ENCODE measurements at regions not wholly inside any gene's neighbourhood (a gene's known extent, or its start where the extent isn't known, plus 50 kb on each side); places are given as distances from the start of the nearest gene placed in this dataset.

DNA sequence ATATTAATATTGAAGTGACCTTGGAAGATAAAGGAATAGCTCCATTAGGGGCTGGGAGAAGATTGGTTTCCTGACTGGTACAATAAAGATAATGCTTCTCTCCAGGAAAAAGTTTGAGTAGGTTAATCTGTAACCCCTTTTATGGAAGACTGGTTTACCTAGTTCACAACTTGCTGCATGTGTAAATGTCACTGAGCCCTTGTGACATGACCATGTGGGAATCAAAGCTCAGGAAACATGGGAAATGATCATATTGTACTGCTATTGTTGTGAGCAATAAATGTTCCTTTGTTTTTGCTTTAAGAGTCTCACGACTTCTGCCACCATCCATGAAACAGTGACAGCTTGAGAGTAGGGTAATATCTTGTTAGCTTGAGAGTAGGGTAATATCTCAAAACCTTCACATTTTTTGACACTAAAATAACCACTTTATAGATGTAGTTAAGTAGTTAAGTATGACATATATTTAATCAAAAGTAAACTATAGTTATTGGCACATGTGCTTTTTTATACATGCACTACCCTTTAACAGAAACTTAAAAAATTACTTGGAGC lies 1338.6 kb downstream of the FSCB start:
- no peaks in the 10 kb centered on the region for H3K79me2 ChIP-seq (ENCODE audit: insufficient read depth)
- H3K4me3 ChIP-seq (ENCODE audit: low read depth in 2 of 2, low read length in 1 of 2): no peak overlapping the region
- DNase-seq: no peak
- H3K9me2 ChIP-seq: no peaks in the 10 kb centered on the region
- no peaks in the 10 kb centered on the region for H3K9me3 ChIP-seq
- no peaks in the 10 kb centered on the region for H3F3A ChIP-seq (replicated peaks; ENCODE audit: insufficient read depth)
- POLR2A ChIA-PET: no interaction called here
- H3K36me3 ChIP-seq (replicated peaks in 1 of 2; ENCODE audit: control insufficient read depth in 1 of 2, insufficient read depth in 2 of 2, low read length in 1 of 2): no peaks in the 10 kb centered on the region
- no peaks in the 10 kb centered on the region for H3K27me3 ChIP-seq (ENCODE audit: insufficient read depth)
- no peak overlapping the region for H3K4me2 ChIP-seq
- H2AFZ ChIP-seq (ENCODE audit: low read depth): no peak overlapping the region
- TF ChIP-seq NRF1 (IDR thresholded peaks at IDR 0.05; ENCODE audit: low read depth, low read length): no peak
- TF ChIP-seq YY1 (IDR thresholded peaks at IDR 0.05; ENCODE audit: low read depth): no peak
- TF ChIP-seq GATA2 (CRISPR knock-in tag; IDR thresholded peaks at IDR 0.05): no peak
- no peak for TF ChIP-seq CHD2 (IDR thresholded peaks at IDR 0.05; ENCODE audit: low read length, partially characterized antibody)
- TF ChIP-seq EZH2phosphoT487 (IDR thresholded peaks at IDR 0.05; ENCODE audit: borderline replicate concordance, low read depth): no peak
- no peak for TF ChIP-seq MAX (IDR thresholded peaks at IDR 0.05; ENCODE audit: low read depth)
- no peak for TF ChIP-seq RAD21 (IDR thresholded peaks at IDR 0.05; ENCODE audit: low read length)
- TF ChIP-seq TEAD4 (IDR thresholded peaks at IDR 0.05; ENCODE audit: borderline replicate concordance, insufficient read depth): no peak
- TF ChIP-seq, protein P1, sequence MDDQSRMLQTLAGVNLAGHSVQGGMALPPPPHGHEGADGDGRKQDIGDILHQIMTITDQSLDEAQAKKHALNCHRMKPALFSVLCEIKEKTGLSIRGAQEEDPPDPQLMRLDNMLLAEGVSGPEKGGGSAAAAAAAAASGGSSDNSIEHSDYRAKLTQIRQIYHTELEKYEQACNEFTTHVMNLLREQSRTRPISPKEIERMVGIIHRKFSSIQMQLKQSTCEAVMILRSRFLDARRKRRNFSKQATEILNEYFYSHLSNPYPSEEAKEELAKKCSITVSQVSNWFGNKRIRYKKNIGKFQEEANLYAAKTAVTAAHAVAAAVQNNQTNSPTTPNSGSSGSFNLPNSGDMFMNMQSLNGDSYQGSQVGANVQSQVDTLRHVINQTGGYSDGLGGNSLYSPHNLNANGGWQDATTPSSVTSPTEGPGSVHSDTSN (IDR thresholded peaks at IDR 0.05): no peak
- TF ChIP-seq IRF3 (IDR thresholded peaks at IDR 0.05; ENCODE audit: low read depth, low read length): no peak
- 10% methylated on average over 1 of the region's 1 CpG for WGBS (ENCODE audit: low lambda C conversion rate)
- H3K4me1 ChIP-seq (ENCODE audit: control insufficient read depth in 1 of 2, insufficient read depth in 2 of 2, low read depth in 1 of 2, low read length in 1 of 2): no peaks in the 10 kb centered on the region
- no peak overlapping the region for H3K9ac ChIP-seq
- H3K27ac ChIP-seq (ENCODE audit: low read depth in 2 of 2, low read length in 1 of 2): no peak overlapping the region
- CTCF ChIA-PET: no interaction called here
- no peaks in the 10 kb centered on the region for H4K20me1 ChIP-seq (ENCODE audit: insufficient read depth)

DNA sequence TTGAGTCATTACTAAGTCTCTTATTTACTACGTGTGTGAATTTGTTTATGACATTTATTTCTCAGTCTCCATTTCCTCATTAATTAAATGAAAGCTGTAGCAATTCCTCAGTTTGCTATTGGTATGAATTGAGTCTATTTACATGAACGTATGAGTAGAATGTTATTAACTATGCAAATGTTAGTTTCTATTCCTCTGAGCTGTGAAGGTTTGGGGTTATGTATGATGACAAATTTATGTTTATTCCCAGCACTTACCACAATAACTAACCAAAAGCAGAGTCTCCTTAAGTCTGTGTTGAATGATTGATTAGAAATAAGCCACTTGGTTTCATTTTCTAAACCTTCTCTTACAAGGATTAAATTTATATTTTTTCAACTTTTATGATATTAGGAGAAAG lies 1340.9 kb downstream of the FSCB start:
- ChIA-PET CTCF (no interaction called here), POLR2A (no interaction called here)
- Histone ChIP-seq H3K36me3 (replicated peaks in 1 of 2; ENCODE audit: control insufficient read depth in 1 of 2, insufficient read depth in 2 of 2, low read length in 1 of 2) (no peaks in the 10 kb centered on the region), H4K20me1 (ENCODE audit: insufficient read depth) (no peaks in the 10 kb centered on the region), H3F3A (replicated peaks; ENCODE audit: insufficient read depth) (no peaks in the 10 kb centered on the region), H3K9me3 (no peaks in the 10 kb centered on the region), H3K27ac (ENCODE audit: low read depth in 2 of 2, low read length in 1 of 2) (no peak overlapping the region), H3K4me1 (ENCODE audit: control insufficient read depth in 1 of 2, insufficient read depth in 2 of 2, low read depth in 1 of 2, low read length in 1 of 2) (no peaks in the 10 kb centered on the region), H2AFZ (ENCODE audit: low read depth) (no peak overlapping the region), H3K9ac (no peak overlapping the region), H3K9me2 (no peaks in the 10 kb centered on the region), H3K4me3 (ENCODE audit: low read depth in 2 of 2, low read length in 1 of 2) (no peak overlapping the region), H3K79me2 (ENCODE audit: insufficient read depth) (no peaks in the 10 kb centered on the region), H3K4me2 (no peak overlapping the region), H3K27me3 (ENCODE audit: insufficient read depth) (no peaks in the 10 kb centered on the region)
- 10% methylated on average over 2 of the region's 2 CpGs for WGBS (ENCODE audit: low lambda C conversion rate)
- no peak for DNase-seq
- TF ChIP-seq RFX5 (IDR thresholded peaks at IDR 0.05; ENCODE audit: low read length) (no peak), EZH2phosphoT487 (IDR thresholded peaks at IDR 0.05; ENCODE audit: borderline replicate concordance, low read depth) (no peak), EP300 (IDR thresholded peaks at IDR 0.05; ENCODE audit: borderline replicate concordance in 1 of 2, low read depth in 1 of 2, low read length in 1 of 2) (no peak), MXI1 (IDR thresholded peaks at IDR 0.05; ENCODE audit: low read depth, low read length) (no peak), NFIC (IDR thresholded peaks at IDR 0.05; ENCODE audit: borderline replicate concordance) (no peak), JUND (IDR thresholded peaks at IDR 0.05) (no peak), TAF1 (IDR thresholded peaks at IDR 0.05; ENCODE audit: borderline replicate concordance, low read depth, low read length) (no peak), TCF12 (IDR thresholded peaks at IDR 0.05) (no peak), YY1 (IDR thresholded peaks at IDR 0.05; ENCODE audit: low read depth) (no peak), FOSL2 (IDR thresholded peaks at IDR 0.05; ENCODE audit: borderline replicate concordance, low read depth) (no peak)
- TF ChIP-seq, protein P1 (IDR thresholded peaks at IDR 0.05): no peak

Measured in SK-N-SH (cell line).